Neural progenitor cell (in vitro differentiated cells): ENCODE measurements at regions not wholly inside any gene's neighbourhood (a gene's known extent, or its start where the extent isn't known, plus 50 kb on each side); places are given as distances from the start of the nearest gene placed in this dataset.

Experiments used
- CTCF ChIP-seq: fragments of 200-600 bp; sonication (generic); IDR thresholded peaks from 2 replicates; pipeline ENCODE4 v1.5.1; 2017; ENCODE audit warnings: antibody characterized with exemption, mild to moderate bottlenecking
- EZH2 ChIP-seq: fragments of 200-600 bp; sonication (generic); IDR thresholded peaks from 2 replicates; pipeline ENCODE4 v1.6.1; 2017; ENCODE audit warnings: antibody characterized with exemption, mild to moderate bottlenecking, moderate library complexity
- EZH2phosphoT487 ChIP-seq: fragments of 200-600 bp; sonication (generic); IDR thresholded peaks from 2 replicates; pipeline ENCODE4 v1.6.1; 2017; ENCODE audit warnings: antibody characterized with exemption

GRCh38 chr4:176902710-176903323 is 110.1 kb upstream of the VEGFC start:
- TF ChIP-seq CTCF: no peak
- no peak for TF ChIP-seq EZH2
- no peak for TF ChIP-seq EZH2phosphoT487
